KOPT-K1 (cell line): ENCODE measurements at regions not wholly inside any gene's neighbourhood (a gene's known extent, or its start where the extent isn't known, plus 50 kb on each side); places are given as distances from the start of the nearest gene placed in this dataset.
"Not testable (repeated sequence)": the region's sequence is repeated elsewhere in the genome, so short reads cannot be mapped to it uniquely, and the experiment has no call there.

Experiments used
- H3K27ac ChIP-seq: fragments of 200-600 bp; sonication (generic); 2 replicates; pipeline ENCODE4 v1.5.1; 2016; ENCODE audit warnings: antibody characterized with exemption, mild to moderate bottlenecking, low read depth, low read length; ENCODE audit not compliant: poor library complexity, severe bottlenecking
- H3K36me3 ChIP-seq: fragments of 200-600 bp; sonication (generic); 2 replicates; pipeline ENCODE4 v1.5.1; 2017; ENCODE audit warnings: antibody characterized with exemption, mild to moderate bottlenecking, low read length, moderate library complexity; ENCODE audit not compliant: insufficient read depth
- H3K9me3 ChIP-seq: fragments of 200-600 bp; sonication (generic); 2 replicates; pipeline ENCODE4 v1.5.1; 2017; ENCODE audit warnings: antibody characterized with exemption, low read length, mild to moderate bottlenecking; ENCODE audit not compliant: insufficient read depth, poor library complexity, severe bottlenecking

- Histone ChIP-seq H3K27ac (no peak overlapping the region), H3K9me3 (no peaks in the 10 kb centered on the region), H3K36me3 (no peaks in the 10 kb centered on the region)
Measured at GRCh38 chr5:32534041-32534440, 51.3 kb upstream of the SUB1 start.

- Histone ChIP-seq H3K9me3 (no peaks in the 10 kb centered on the region), H3K36me3 (no peaks in the 10 kb centered on the region), H3K27ac (no peak overlapping the region)
Measured at GRCh38 chr5:32531885-32532520, 53.4 kb upstream of the SUB1 start.

- H3K36me3 ChIP-seq, H3K9me3 ChIP-seq, H3K27ac ChIP-seq: not testable (repeated sequence)
Measured at GRCh38 chr5:32527321-32527720, 58.0 kb upstream of the SUB1 start.

GRCh38 chr5:32526810-32527209 is 58.5 kb upstream of the SUB1 start:
- Histone ChIP-seq H3K27ac (no peak overlapping the region), H3K9me3 (no peaks in the 10 kb centered on the region), H3K36me3 (no peaks in the 10 kb centered on the region)

- no peaks in the 10 kb centered on the region for H3K9me3 ChIP-seq
- H3K36me3 ChIP-seq: no peaks in the 10 kb centered on the region
- H3K27ac ChIP-seq: no peak overlapping the region
Measured at GRCh38 chr5:32523625-32524024, 61.7 kb upstream of the SUB1 start.

- no peak overlapping the region for H3K27ac ChIP-seq
Measured at GRCh38 chr5:32522429-32523143, 62.8 kb upstream of the SUB1 start.

GRCh38 chr5:32521481-32521880 is 63.9 kb upstream of the SUB1 start:
- Histone ChIP-seq H3K9me3 (no peaks in the 10 kb centered on the region), H3K36me3 (no peaks in the 10 kb centered on the region), H3K27ac (no peak overlapping the region)

More at GRCh38 chr5:32522429-32523143, 62.8 kb upstream of the SUB1 start:
- no peaks in the 10 kb centered on the region for H3K9me3 ChIP-seq
- no peaks in the 10 kb centered on the region for H3K36me3 ChIP-seq

- Histone ChIP-seq H3K36me3 (no peaks in the 10 kb centered on the region), H3K27ac (no peak overlapping the region), H3K9me3 (no peaks in the 10 kb centered on the region)
Measured at GRCh38 chr5:32520972-32521371, 64.4 kb upstream of the SUB1 start.

GRCh38 chr5:32520356-32520755 is 65.0 kb upstream of the SUB1 start:
- H3K9me3 ChIP-seq: no peaks in the 10 kb centered on the region
- H3K36me3 ChIP-seq: no peaks in the 10 kb centered on the region
- no peak overlapping the region for H3K27ac ChIP-seq

GRCh38 chr5:32519508-32519907 is 65.8 kb upstream of the SUB1 start:
- H3K27ac ChIP-seq: no peak overlapping the region
- H3K9me3 ChIP-seq: no peaks in the 10 kb centered on the region
- H3K36me3 ChIP-seq: no peaks in the 10 kb centered on the region

GRCh38 chr5:32514806-32515205 is 70.3 kb upstream of the ZFR start:
- no peaks in the 10 kb centered on the region for H3K36me3 ChIP-seq
- no peak overlapping the region for H3K27ac ChIP-seq

GRCh38 chr5:32512926-32513325 is 68.4 kb upstream of the ZFR start:
- Histone ChIP-seq H3K9me3 (no peaks in the 10 kb centered on the region), H3K36me3 (no peaks in the 10 kb centered on the region), H3K27ac (no peak overlapping the region)

More at GRCh38 chr5:32514806-32515205, 70.3 kb upstream of the ZFR start:
- H3K9me3 ChIP-seq: no peaks in the 10 kb centered on the region

- Histone ChIP-seq H3K9me3 (no peaks in the 10 kb centered on the region), H3K36me3 (no peaks in the 10 kb centered on the region), H3K27ac (no peak overlapping the region)
Measured at GRCh38 chr5:32511776-32512374, 67.3 kb upstream of the ZFR start.

GRCh38 chr5:32510860-32511259 is 66.3 kb upstream of the ZFR start:
- Histone ChIP-seq H3K36me3 (no peaks in the 10 kb centered on the region), H3K27ac (no peak overlapping the region), H3K9me3 (no peaks in the 10 kb centered on the region)

- H3K27ac ChIP-seq: no peak overlapping the region
- no peaks in the 10 kb centered on the region for H3K36me3 ChIP-seq
- no peaks in the 10 kb centered on the region for H3K9me3 ChIP-seq
Measured at GRCh38 chr5:32508806-32509805, 64.6 kb upstream of the ZFR start.
